ENCODE measurements at regions not wholly inside any gene's neighbourhood (a gene's known extent, or its start where the extent isn't known, plus 50 kb on each side); places are given as distances from the start of the nearest gene placed in this dataset.

DNA sequence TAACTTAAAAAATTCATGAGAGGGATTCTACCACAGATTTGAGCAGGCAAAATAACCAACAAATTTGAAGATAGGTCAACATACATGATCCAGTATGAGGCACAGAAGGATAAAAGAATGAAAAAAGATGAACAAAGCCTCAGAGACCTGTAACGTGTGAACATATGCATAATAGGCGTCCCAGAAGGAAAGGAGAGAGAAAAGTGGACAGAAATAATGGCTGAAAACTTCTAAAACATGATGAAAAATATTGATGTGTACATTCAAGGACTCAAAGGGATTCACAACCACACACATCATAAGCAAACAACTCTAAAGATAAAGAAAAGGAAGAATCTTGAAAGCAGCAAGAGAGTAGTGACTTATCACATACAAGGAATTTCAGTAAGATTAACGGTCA, 100.1 kb upstream of the PARD3B start:
- TF ChIP-seq, protein P1, sequence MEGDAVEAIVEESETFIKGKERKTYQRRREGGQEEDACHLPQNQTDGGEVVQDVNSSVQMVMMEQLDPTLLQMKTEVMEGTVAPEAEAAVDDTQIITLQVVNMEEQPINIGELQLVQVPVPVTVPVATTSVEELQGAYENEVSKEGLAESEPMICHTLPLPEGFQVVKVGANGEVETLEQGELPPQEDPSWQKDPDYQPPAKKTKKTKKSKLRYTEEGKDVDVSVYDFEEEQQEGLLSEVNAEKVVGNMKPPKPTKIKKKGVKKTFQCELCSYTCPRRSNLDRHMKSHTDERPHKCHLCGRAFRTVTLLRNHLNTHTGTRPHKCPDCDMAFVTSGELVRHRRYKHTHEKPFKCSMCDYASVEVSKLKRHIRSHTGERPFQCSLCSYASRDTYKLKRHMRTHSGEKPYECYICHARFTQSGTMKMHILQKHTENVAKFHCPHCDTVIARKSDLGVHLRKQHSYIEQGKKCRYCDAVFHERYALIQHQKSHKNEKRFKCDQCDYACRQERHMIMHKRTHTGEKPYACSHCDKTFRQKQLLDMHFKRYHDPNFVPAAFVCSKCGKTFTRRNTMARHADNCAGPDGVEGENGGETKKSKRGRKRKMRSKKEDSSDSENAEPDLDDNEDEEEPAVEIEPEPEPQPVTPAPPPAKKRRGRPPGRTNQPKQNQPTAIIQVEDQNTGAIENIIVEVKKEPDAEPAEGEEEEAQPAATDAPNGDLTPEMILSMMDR (IDR thresholded peaks at IDR 0.05), result no peak
- TF ChIP-seq POLR2A (IDR thresholded peaks at IDR 0.05) (no peak), POLR2AphosphoS5 (IDR thresholded peaks at IDR 0.05) (no peak)

Data from prostate gland (tissue), 2 donors.